Activated CD8-positive, alpha-beta T cell treated with anti-CD3 and anti-CD28 coated beads for 36 hours (primary cell): ENCODE measurements at regions not wholly inside any gene's neighbourhood (a gene's known extent, or its start where the extent isn't known, plus 50 kb on each side); places are given as distances from the start of the nearest gene placed in this dataset.

Source experiments
- ATAC-seq: fragments of 200-7000 bp; cut with Tn5 transposase; one replicate; pipeline ENCODE4 v1.10.0; 2021; ENCODE audit warnings: mild to moderate bottlenecking, moderate library complexity
- CTCF ChIA-PET: fragments of 350-600 bp; sonication (Branson Sonifier 250); formaldehyde crosslinking; loops from one replicate; lab custom pipeline; 2021; ENCODE audit warnings: antibody characterized with exemption; lab: Charles Lee
- POLR2A ChIA-PET: fragments of 350-600 bp; sonication (Branson Sonifier 250); formaldehyde crosslinking; loops from one replicate; lab custom pipeline; 2021; ENCODE audit warnings: antibody characterized with exemption; lab: Charles Lee
- DNase-seq: peaks from one replicate; pipeline ENCODE4 v3.0.0-alpha.2; 2020
- H3K27ac Mint-ChIP-seq: one replicate; pipeline ENCODE4 v1.8.0; 2021; ENCODE audit warnings: mild to moderate bottlenecking, mixed read lengths
- H3K27me3 Mint-ChIP-seq: one replicate; pipeline ENCODE4 v1.8.0; 2021; ENCODE audit warnings: mixed read lengths
- H3K36me3 Mint-ChIP-seq: one replicate; pipeline ENCODE4 v1.8.0; 2021; ENCODE audit warnings: low read depth, mixed read lengths
- H3K4me1 Mint-ChIP-seq: one replicate; pipeline ENCODE4 v1.8.0; 2021; ENCODE audit warnings: low read depth, mixed read lengths
- H3K4me3 Mint-ChIP-seq: one replicate; pipeline ENCODE4 v1.8.0; 2021; ENCODE audit warnings: mild to moderate bottlenecking, moderate library complexity, mixed read lengths
- H3K9me3 Mint-ChIP-seq: one replicate; pipeline ENCODE4 v1.8.0; 2021; ENCODE audit warnings: mixed read lengths
- CTCF ChIP-seq: fragments of 200-600 bp; IDR thresholded peaks from one replicate; pipeline ENCODE4 v1.8.0; 2022; ENCODE audit warnings: antibody characterized with exemption, mild to moderate bottlenecking
- intact Hi-C: fragments of 100-400 bp; cut with micrococcal nuclease; formaldehyde crosslinking; loops from one replicate; pipeline ENCODE4 v1.10.0; 2022

DNA sequence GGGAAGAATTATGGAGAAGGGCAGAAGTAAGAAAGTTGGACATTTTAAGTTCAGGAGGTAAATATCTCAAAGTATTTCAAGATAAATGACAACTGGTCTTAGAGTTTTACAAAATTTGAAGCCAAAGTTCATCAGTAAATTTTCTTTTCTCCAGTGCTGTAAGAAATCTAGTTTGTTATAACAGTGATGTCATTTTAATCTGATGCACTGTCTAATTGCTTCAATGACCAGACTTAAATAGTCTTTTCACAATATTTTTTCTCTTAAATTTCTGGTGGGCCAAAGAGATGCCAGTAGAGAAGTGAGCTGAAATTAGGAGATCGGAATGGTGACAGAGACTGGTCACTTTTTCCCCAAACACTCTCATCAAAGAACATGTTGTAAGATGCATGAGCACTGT is 156.5 kb upstream of the TMEM161B start:
- Mint-ChIP-seq H3K4me1 (no peaks in the 10 kb centered on the region), H3K36me3 (no peaks in the 10 kb centered on the region), H3K27me3 (peaks cover 7% of the 10 kb centered on the region), H3K9me3 (no peaks in the 10 kb centered on the region), H3K4me3 (no peak overlapping the region), H3K27ac (no peak overlapping the region)
- CTCF ChIA-PET, result no interaction called here
- POLR2A ChIA-PET, result no interaction called here
- no peak for DNase-seq
- no peak for ATAC-seq
- intact Hi-C loops, result no loop called here
- TF ChIP-seq CTCF, result no peak

- ChIA-PET CTCF (no interaction called here), POLR2A (no interaction called here)
- Mint-ChIP-seq H3K9me3 (no peaks in the 10 kb centered on the region), H3K27me3 (peaks cover 5% of the 10 kb centered on the region), H3K36me3 (no peaks in the 10 kb centered on the region), H3K4me3 (no peak overlapping the region), H3K27ac (no peak overlapping the region), H3K4me1 (no peaks in the 10 kb centered on the region)
- no peak for TF ChIP-seq CTCF
- no peak for DNase-seq
- intact Hi-C loops, result no loop called here
- ATAC-seq, result no peak
Observed at GRCh38 chr5:88419931-88420330, 151.3 kb upstream of the TMEM161B start.

DNA sequence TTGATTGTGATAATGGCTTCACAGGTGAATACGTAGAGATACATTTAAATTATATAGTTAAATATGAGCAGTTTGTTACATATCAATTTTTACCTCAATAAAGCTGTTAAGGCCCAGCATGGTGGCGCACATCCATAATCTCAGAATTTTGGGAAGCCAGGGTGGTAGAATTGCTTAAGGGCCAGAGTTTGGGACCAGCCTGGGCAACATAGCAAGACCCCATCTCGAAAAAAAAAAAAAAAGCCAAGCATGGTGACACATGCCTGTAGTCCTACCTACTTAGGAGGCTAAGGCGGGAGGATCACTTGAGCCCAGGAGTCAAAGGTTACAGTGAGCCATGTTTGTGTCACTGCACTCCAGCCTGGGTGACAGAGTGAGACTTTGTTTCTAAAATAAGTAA is 138.7 kb upstream of the TMEM161B start:
- no peaks in the 10 kb centered on the region for H3K36me3 Mint-ChIP-seq
- intact Hi-C loops, result no loop called here
- DNase-seq (no peak), ATAC-seq (no peak)
- H3K4me3 Mint-ChIP-seq, result no peak overlapping the region
- H3K27me3 Mint-ChIP-seq, result peaks cover 5% of the 10 kb centered on the region
- H3K4me1 Mint-ChIP-seq, result no peaks in the 10 kb centered on the region
- CTCF ChIA-PET, result no interaction called here
- no peak for TF ChIP-seq CTCF
- no peaks in the 10 kb centered on the region for H3K9me3 Mint-ChIP-seq
- POLR2A ChIA-PET, result no interaction called here
- H3K27ac Mint-ChIP-seq, result no peak overlapping the region

DNA sequence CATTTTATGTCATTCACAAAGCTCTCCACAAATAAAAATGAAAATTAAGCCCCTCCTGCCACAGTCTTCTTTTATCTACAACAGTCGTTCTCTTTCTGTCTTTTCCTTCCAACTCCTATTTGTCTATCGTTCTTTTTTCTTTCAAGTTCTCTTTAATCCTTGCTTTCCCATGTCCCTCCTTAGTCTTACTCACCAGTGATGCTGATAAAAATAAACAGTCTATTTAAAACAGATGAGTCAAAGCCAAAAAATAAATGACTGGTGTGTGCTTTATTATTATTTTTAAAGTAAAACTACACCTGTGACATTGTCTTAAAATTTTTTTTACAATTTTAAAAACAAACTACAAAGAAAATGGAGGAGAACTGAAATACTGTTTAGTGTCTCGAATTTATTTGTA is 137.1 kb upstream of the TMEM161B start:
- intact Hi-C loops, result no loop called here
- no peak for ATAC-seq
- no peaks in the 10 kb centered on the region for H3K4me1 Mint-ChIP-seq
- H3K36me3 Mint-ChIP-seq, result no peaks in the 10 kb centered on the region
- no peak overlapping the region for H3K27ac Mint-ChIP-seq
- no peak for TF ChIP-seq CTCF
- no peak for DNase-seq
- ChIA-PET CTCF (no interaction called here), POLR2A (no interaction called here)
- H3K9me3 Mint-ChIP-seq, result no peaks in the 10 kb centered on the region
- H3K4me3 Mint-ChIP-seq, result no peak overlapping the region
- H3K27me3 Mint-ChIP-seq, result peaks cover 5% of the 10 kb centered on the region

GRCh38 chr5:88404405-88404804 is 135.8 kb upstream of the TMEM161B start:
- no peak overlapping the region for H3K4me3 Mint-ChIP-seq
- ATAC-seq, result no peak
- no peak for TF ChIP-seq CTCF
- peaks cover 5% of the 10 kb centered on the region for H3K27me3 Mint-ChIP-seq
- no peaks in the 10 kb centered on the region for H3K9me3 Mint-ChIP-seq
- intact Hi-C loops, result no loop called here
- ChIA-PET POLR2A (no interaction called here), CTCF (no interaction called here)
- DNase-seq, result no peak
- H3K36me3 Mint-ChIP-seq, result no peaks in the 10 kb centered on the region
- H3K4me1 Mint-ChIP-seq, result no peaks in the 10 kb centered on the region
- no peak overlapping the region for H3K27ac Mint-ChIP-seq
